SU-DHL-6 (cell line): ENCODE measurements at regions not wholly inside any gene's neighbourhood (a gene's known extent, or its start where the extent isn't known, plus 50 kb on each side); places are given as distances from the start of the nearest gene placed in this dataset.
"Not testable (repeated sequence)": the region's sequence is repeated elsewhere in the genome, so short reads cannot be mapped to it uniquely, and the experiment has no call there.

ENCODE experiments used
- CTCF ChIP-seq: fragments of 200-600 bp; sonication (generic); IDR thresholded peaks from one replicate; pipeline ENCODE4 v1.5.1; 2017; ENCODE audit warnings: antibody characterized with exemption, mild to moderate bottlenecking, low read length, moderate library complexity; ENCODE audit not compliant: insufficient read depth, poor library complexity, severe bottlenecking
- EZH2phosphoT487 ChIP-seq: fragments of 200-600 bp; sonication (generic), shearing (Covaris generic); conservative IDR thresholded peaks from 2 replicates; pipeline ENCODE4 v1.6.1; 2018; ENCODE audit warnings: mild to moderate bottlenecking, antibody characterized with exemption, low read length, moderate library complexity, mixed read lengths

GRCh38 chr17:27365329-27365945 is 71.5 kb downstream of the WSB1 start:
- TF ChIP-seq CTCF, EZH2phosphoT487: not testable (repeated sequence)
